HL-60 (cell line): ENCODE measurements at regions not wholly inside any gene's neighbourhood (a gene's known extent, or its start where the extent isn't known, plus 50 kb on each side); places are given as distances from the start of the nearest gene placed in this dataset.

Experiments used
- POLR2AphosphoS5 ChIP-seq: IDR thresholded peaks from 2 replicates; pipeline ENCODE4 v1.6.1; 2012; ENCODE audit warnings: low read depth
- REST ChIP-seq: IDR thresholded peaks from 2 replicates; pipeline ENCODE4 v1.6.1; 2012; ENCODE audit warnings: low read depth; ENCODE audit not compliant: insufficient replicate concordance
- SPI1 ChIP-seq: IDR thresholded peaks from 2 replicates; pipeline ENCODE4 v1.6.1; 2012; ENCODE audit warnings: low read depth, mild to moderate bottlenecking, borderline replicate concordance
- TF ChIP-seq, protein P1 (sequence below): IDR thresholded peaks from one replicate; pipeline ENCODE4 v1.5.1; 2011; ENCODE audit warnings: low read length, control low read depth, inconsistent platforms; ENCODE audit not compliant: insufficient read depth

DNA sequence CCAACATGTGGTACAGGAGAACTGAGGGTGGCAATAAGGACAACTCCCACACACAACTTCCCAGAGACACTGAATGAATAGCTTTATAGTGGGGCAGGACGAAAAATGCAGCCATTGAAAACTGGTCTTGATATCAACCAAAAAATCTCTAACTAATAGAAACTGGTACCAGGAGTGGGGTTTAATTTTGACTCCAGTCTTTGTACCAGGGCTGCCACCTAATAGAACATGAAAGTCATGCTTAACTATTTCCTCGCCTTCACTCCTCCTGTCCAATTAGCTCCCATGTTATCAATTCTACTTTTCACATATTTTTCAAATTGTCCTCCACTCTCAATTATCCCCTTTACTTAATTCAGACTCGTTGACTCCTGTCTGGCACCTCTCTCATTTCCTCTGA lies 192.0 kb upstream of the ERCC4 start:
- TF ChIP-seq, protein P1, sequence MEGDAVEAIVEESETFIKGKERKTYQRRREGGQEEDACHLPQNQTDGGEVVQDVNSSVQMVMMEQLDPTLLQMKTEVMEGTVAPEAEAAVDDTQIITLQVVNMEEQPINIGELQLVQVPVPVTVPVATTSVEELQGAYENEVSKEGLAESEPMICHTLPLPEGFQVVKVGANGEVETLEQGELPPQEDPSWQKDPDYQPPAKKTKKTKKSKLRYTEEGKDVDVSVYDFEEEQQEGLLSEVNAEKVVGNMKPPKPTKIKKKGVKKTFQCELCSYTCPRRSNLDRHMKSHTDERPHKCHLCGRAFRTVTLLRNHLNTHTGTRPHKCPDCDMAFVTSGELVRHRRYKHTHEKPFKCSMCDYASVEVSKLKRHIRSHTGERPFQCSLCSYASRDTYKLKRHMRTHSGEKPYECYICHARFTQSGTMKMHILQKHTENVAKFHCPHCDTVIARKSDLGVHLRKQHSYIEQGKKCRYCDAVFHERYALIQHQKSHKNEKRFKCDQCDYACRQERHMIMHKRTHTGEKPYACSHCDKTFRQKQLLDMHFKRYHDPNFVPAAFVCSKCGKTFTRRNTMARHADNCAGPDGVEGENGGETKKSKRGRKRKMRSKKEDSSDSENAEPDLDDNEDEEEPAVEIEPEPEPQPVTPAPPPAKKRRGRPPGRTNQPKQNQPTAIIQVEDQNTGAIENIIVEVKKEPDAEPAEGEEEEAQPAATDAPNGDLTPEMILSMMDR: no peak
- no peak for TF ChIP-seq SPI1
- no peak for TF ChIP-seq POLR2AphosphoS5
- no peak for TF ChIP-seq REST
